ENCODE measurements at regions not wholly inside any gene's neighbourhood (a gene's known extent, or its start where the extent isn't known, plus 50 kb on each side); places are given as distances from the start of the nearest gene placed in this dataset.

DNA sequence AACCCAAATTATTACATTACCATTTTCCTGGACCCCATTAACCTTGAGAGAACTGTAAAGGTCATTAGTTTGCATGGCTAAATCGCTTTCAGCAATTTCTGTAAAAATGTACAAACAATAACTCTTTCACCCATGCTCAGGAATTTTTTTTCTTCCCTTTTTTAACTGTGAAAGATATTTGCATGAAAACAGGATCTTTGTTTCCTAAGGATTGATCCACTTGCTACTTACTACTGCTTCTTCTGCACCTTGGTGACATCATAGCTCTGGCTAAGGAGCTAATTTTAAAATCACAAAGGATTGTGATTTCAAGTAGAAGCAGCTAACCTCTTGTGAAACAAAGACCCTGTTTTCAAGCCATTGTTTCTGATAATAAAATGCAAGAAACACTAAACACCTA is 274.6 kb upstream of the ESRRG start:
- Histone ChIP-seq H3K23ac (ENCODE audit: low read depth, low read length, poor library complexity) (no peak overlapping the region), H3K9me3 (replicated peaks in 1 of 2; ENCODE audit: control insufficient read depth in 2 of 2, insufficient read depth in 1 of 2, low read depth in 1 of 2, low read length in 2 of 2) (no peaks in the 10 kb centered on the region), H4K8ac (ENCODE audit: low read depth, low read length) (no peak overlapping the region), H2BK12ac (ENCODE audit: low read length) (no peak overlapping the region), H3K27ac (replicated peaks; ENCODE audit: low read length) (no peak overlapping the region), H4K91ac (ENCODE audit: low read depth, low read length, poor library complexity) (no peak overlapping the region), H3K4me1 (ENCODE audit: control insufficient read depth in 2 of 2, insufficient read depth in 1 of 2, low read depth in 1 of 2, low read length in 2 of 2) (no peaks in the 10 kb centered on the region), H2BK5ac (ENCODE audit: low read length) (no peak overlapping the region), H3K79me1 (ENCODE audit: low read depth, low read length) (no peaks in the 10 kb centered on the region), H3K4me2 (ENCODE audit: insufficient read depth, low read length, poor library complexity, severe bottlenecking) (no peak overlapping the region), H3K4me3 (ENCODE audit: low read length in 2 of 2) (no peak overlapping the region), H2BK120ac (ENCODE audit: low read depth, low read length) (no peak overlapping the region), H2BK15ac (ENCODE audit: low read length) (no peak overlapping the region), H3K27me3 (ENCODE audit: control insufficient read depth in 3 of 3, insufficient read depth in 3 of 3, low read depth in 1 of 3, low read length in 3 of 3) (no peaks in the 10 kb centered on the region), H2AK5ac (ENCODE audit: low read depth, low read length) (no peak overlapping the region), H3K14ac (ENCODE audit: low read length) (no peak overlapping the region), H2AFZ (ENCODE audit: low read length) (no peak overlapping the region), H3K9ac (ENCODE audit: low read depth, low read length, poor library complexity) (no peak overlapping the region), H3K4ac (ENCODE audit: low read length) (no peak overlapping the region), H3K36me3 (replicated peaks in 1 of 2; ENCODE audit: control insufficient read depth in 2 of 2, insufficient read depth in 2 of 2, low read length in 2 of 2) (no peaks in the 10 kb centered on the region), H3K18ac (ENCODE audit: low read length) (no peak overlapping the region)
- no peak for DNase-seq (ENCODE audit: low spot score)
- WGBS, 2 donors (ENCODE audit: extremely low coverage in 2 of 2, insufficient read length in 2 of 2, insufficient replicate concordance in 1 of 2): no CpG with 5 or more reads among the region's 1 CpG

- H3K4me3 ChIP-seq (ENCODE audit: low read length in 2 of 2): no peak overlapping the region
- H3K27ac ChIP-seq (replicated peaks; ENCODE audit: low read length): no peak overlapping the region
- H3K18ac ChIP-seq (ENCODE audit: low read length): no peak overlapping the region
- H3K4me2 ChIP-seq (ENCODE audit: insufficient read depth, low read length, poor library complexity, severe bottlenecking): no peak overlapping the region
- WGBS, 2 donors (ENCODE audit: extremely low coverage in 2 of 2, insufficient read length in 2 of 2, insufficient replicate concordance in 1 of 2): no CpG with 5 or more reads among the region's 3 CpGs
- no peak overlapping the region for H3K23ac ChIP-seq (ENCODE audit: low read depth, low read length, poor library complexity)
- H3K79me1 ChIP-seq (ENCODE audit: low read depth, low read length): no peaks in the 10 kb centered on the region
- no peak overlapping the region for H2AFZ ChIP-seq (ENCODE audit: low read length)
- H3K9me3 ChIP-seq (replicated peaks in 1 of 2; ENCODE audit: control insufficient read depth in 2 of 2, insufficient read depth in 1 of 2, low read depth in 1 of 2, low read length in 2 of 2): no peaks in the 10 kb centered on the region
- no peaks in the 10 kb centered on the region for H3K4me1 ChIP-seq (ENCODE audit: control insufficient read depth in 2 of 2, insufficient read depth in 1 of 2, low read depth in 1 of 2, low read length in 2 of 2)
- no peak for DNase-seq (ENCODE audit: low spot score)
- no peak overlapping the region for H2BK15ac ChIP-seq (ENCODE audit: low read length)
- H4K91ac ChIP-seq (ENCODE audit: low read depth, low read length, poor library complexity): no peak overlapping the region
- H2BK120ac ChIP-seq (ENCODE audit: low read depth, low read length): no peak overlapping the region
- no peak overlapping the region for H2BK12ac ChIP-seq (ENCODE audit: low read length)
- no peaks in the 10 kb centered on the region for H3K27me3 ChIP-seq (ENCODE audit: control insufficient read depth in 3 of 3, insufficient read depth in 3 of 3, low read depth in 1 of 3, low read length in 3 of 3)
- no peaks in the 10 kb centered on the region for H3K36me3 ChIP-seq (replicated peaks in 1 of 2; ENCODE audit: control insufficient read depth in 2 of 2, insufficient read depth in 2 of 2, low read length in 2 of 2)
- no peak overlapping the region for H4K8ac ChIP-seq (ENCODE audit: low read depth, low read length)
- H2BK5ac ChIP-seq (ENCODE audit: low read length): no peak overlapping the region
- H2AK5ac ChIP-seq (ENCODE audit: low read depth, low read length): no peak overlapping the region
- no peak overlapping the region for H3K9ac ChIP-seq (ENCODE audit: low read depth, low read length, poor library complexity)
- H3K4ac ChIP-seq (ENCODE audit: low read length): no peak overlapping the region
- no peak overlapping the region for H3K14ac ChIP-seq (ENCODE audit: low read length)
These were observed 273.8 kb upstream of the ESRRG start for GRCh38 chr1:216997069-216997468.

DNA sequence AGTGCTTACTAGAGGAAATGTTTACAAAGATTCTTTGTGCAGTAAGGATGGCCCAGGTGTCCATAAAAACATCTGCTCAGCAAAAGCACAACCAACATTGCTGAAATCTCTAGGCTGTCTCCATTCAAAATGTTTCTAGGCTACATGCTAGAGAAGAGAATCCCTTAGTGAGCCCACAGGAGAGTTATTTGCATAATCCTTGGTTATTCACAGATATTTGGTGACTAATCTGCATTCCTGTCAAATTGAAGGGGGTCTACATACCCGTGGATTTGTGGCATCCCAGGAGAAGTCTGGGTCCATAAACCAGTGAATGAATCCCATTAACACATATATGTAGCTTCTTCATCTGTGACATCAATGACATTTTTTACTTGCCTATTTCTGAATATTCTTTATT is 261.3 kb upstream of the ESRRG start:
- H4K8ac ChIP-seq (ENCODE audit: low read depth, low read length): no peak overlapping the region
- no peaks in the 10 kb centered on the region for H3K27me3 ChIP-seq (ENCODE audit: control insufficient read depth in 3 of 3, insufficient read depth in 3 of 3, low read depth in 1 of 3, low read length in 3 of 3)
- H2BK5ac ChIP-seq (ENCODE audit: low read length): no peak overlapping the region
- H3K18ac ChIP-seq (ENCODE audit: low read length): no peak overlapping the region
- WGBS, 2 donors (ENCODE audit: extremely low coverage in 2 of 2, insufficient read length in 2 of 2, insufficient replicate concordance in 1 of 2): no CpG with 5 or more reads among the region's 1 CpG
- no peak overlapping the region for H2BK12ac ChIP-seq (ENCODE audit: low read length)
- H3K9ac ChIP-seq (ENCODE audit: low read depth, low read length, poor library complexity): no peak overlapping the region
- no peak overlapping the region for H3K14ac ChIP-seq (ENCODE audit: low read length)
- no peak overlapping the region for H3K4me3 ChIP-seq (ENCODE audit: low read length in 2 of 2)
- H4K91ac ChIP-seq (ENCODE audit: low read depth, low read length, poor library complexity): no peak overlapping the region
- H3K4me1 ChIP-seq (ENCODE audit: control insufficient read depth in 2 of 2, insufficient read depth in 1 of 2, low read depth in 1 of 2, low read length in 2 of 2): peaks cover 0 to 4% of the 10 kb centered on the region in 2 donors
- H2AK5ac ChIP-seq (ENCODE audit: low read depth, low read length): no peak overlapping the region
- no peaks in the 10 kb centered on the region for H3K36me3 ChIP-seq (replicated peaks in 1 of 2; ENCODE audit: control insufficient read depth in 2 of 2, insufficient read depth in 2 of 2, low read length in 2 of 2)
- no peaks in the 10 kb centered on the region for H3K79me1 ChIP-seq (ENCODE audit: low read depth, low read length)
- no peak overlapping the region for H3K23ac ChIP-seq (ENCODE audit: low read depth, low read length, poor library complexity)
- no peaks in the 10 kb centered on the region for H3K9me3 ChIP-seq (replicated peaks in 1 of 2; ENCODE audit: control insufficient read depth in 2 of 2, insufficient read depth in 1 of 2, low read depth in 1 of 2, low read length in 2 of 2)
- no peak overlapping the region for H2BK15ac ChIP-seq (ENCODE audit: low read length)
- no peak overlapping the region for H3K27ac ChIP-seq (replicated peaks; ENCODE audit: low read length)
- no peak overlapping the region for H2AFZ ChIP-seq (ENCODE audit: low read length)
- H3K4me2 ChIP-seq (ENCODE audit: insufficient read depth, low read length, poor library complexity, severe bottlenecking): no peak overlapping the region
- no peak for DNase-seq (ENCODE audit: low spot score)
- H2BK120ac ChIP-seq (ENCODE audit: low read depth, low read length): no peak overlapping the region
- H3K4ac ChIP-seq (ENCODE audit: low read length): no peak overlapping the region

DNA sequence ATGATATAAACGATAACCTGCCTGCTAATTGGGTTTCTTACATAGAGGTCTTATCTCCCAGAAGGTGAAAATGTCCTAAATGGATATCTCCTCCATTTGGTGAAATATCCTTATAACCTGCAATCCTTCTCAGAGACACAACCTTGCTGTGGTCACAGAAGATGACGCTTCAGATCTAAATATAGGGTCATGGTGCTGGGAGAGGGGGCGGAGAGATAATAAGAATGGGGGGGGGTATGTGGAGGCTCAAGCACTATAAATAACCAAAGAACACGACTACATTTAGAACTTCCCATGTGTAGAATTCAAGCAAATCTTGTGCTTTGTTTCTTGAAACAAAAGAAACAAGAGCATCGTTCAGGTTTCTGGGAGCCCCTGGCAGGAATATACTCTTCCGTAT is 260.6 kb upstream of the ESRRG start:
- no peak overlapping the region for H3K4me3 ChIP-seq (ENCODE audit: low read length in 2 of 2)
- no peak overlapping the region for H4K91ac ChIP-seq (ENCODE audit: low read depth, low read length, poor library complexity)
- no peaks in the 10 kb centered on the region for H3K27me3 ChIP-seq (ENCODE audit: control insufficient read depth in 3 of 3, insufficient read depth in 3 of 3, low read depth in 1 of 3, low read length in 3 of 3)
- H3K36me3 ChIP-seq (replicated peaks in 1 of 2; ENCODE audit: control insufficient read depth in 2 of 2, insufficient read depth in 2 of 2, low read length in 2 of 2): no peaks in the 10 kb centered on the region
- no peak overlapping the region for H3K27ac ChIP-seq (replicated peaks; ENCODE audit: low read length)
- WGBS, 2 donors (ENCODE audit: extremely low coverage in 2 of 2, insufficient read length in 2 of 2, insufficient replicate concordance in 1 of 2): no CpG with 5 or more reads among the region's 6 CpGs
- no peak overlapping the region for H3K18ac ChIP-seq (ENCODE audit: low read length)
- peaks cover 0 to 4% of the 10 kb centered on the region in 2 donors for H3K4me1 ChIP-seq (ENCODE audit: control insufficient read depth in 2 of 2, insufficient read depth in 1 of 2, low read depth in 1 of 2, low read length in 2 of 2)
- H3K79me1 ChIP-seq (ENCODE audit: low read depth, low read length): no peaks in the 10 kb centered on the region
- H2AK5ac ChIP-seq (ENCODE audit: low read depth, low read length): no peak overlapping the region
- no peak overlapping the region for H2BK5ac ChIP-seq (ENCODE audit: low read length)
- H3K14ac ChIP-seq (ENCODE audit: low read length): no peak overlapping the region
- H3K4ac ChIP-seq (ENCODE audit: low read length): no peak overlapping the region
- H2BK15ac ChIP-seq (ENCODE audit: low read length): no peak overlapping the region
- no peak overlapping the region for H2BK120ac ChIP-seq (ENCODE audit: low read depth, low read length)
- H2AFZ ChIP-seq (ENCODE audit: low read length): no peak overlapping the region
- no peak overlapping the region for H3K4me2 ChIP-seq (ENCODE audit: insufficient read depth, low read length, poor library complexity, severe bottlenecking)
- no peak for DNase-seq (ENCODE audit: low spot score)
- no peak overlapping the region for H4K8ac ChIP-seq (ENCODE audit: low read depth, low read length)
- no peak overlapping the region for H3K9ac ChIP-seq (ENCODE audit: low read depth, low read length, poor library complexity)
- no peak overlapping the region for H3K23ac ChIP-seq (ENCODE audit: low read depth, low read length, poor library complexity)
- no peaks in the 10 kb centered on the region for H3K9me3 ChIP-seq (replicated peaks in 1 of 2; ENCODE audit: control insufficient read depth in 2 of 2, insufficient read depth in 1 of 2, low read depth in 1 of 2, low read length in 2 of 2)
- H2BK12ac ChIP-seq (ENCODE audit: low read length): no peak overlapping the region

Data from neuronal stem cell (in vitro differentiated cells).